ENCODE measurements at regions not wholly inside any gene's neighbourhood (a gene's known extent, or its start where the extent isn't known, plus 50 kb on each side); places are given as distances from the start of the nearest gene placed in this dataset.
"Not testable (repeated sequence)": the region's sequence is repeated elsewhere in the genome, so short reads cannot be mapped to it uniquely, and the experiment has no call there.

DNA sequence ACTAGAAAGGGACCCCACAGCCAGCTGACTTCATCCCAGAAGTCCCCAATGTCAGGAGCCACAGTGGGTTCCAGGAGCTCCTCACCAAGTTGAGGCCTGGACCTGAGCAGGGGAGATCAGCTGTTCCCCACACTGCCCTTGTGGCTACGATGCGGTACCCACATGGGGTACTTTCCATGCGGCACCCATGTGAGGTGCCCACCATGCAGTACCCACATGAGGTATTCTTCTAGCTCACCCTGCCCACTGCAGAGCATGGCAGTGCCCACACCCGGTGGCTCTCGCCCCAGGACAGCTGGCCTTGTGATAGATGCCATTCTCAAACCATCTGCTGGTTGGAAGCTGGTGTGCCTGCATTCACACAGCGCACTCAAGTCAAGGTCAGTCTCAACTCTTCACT, 136.3 kb upstream of the PDE1C start:
- no peak overlapping the region for H3K4me3 ChIP-seq (ENCODE audit: low read depth, low read length)
- TF ChIP-seq, protein P1, sequence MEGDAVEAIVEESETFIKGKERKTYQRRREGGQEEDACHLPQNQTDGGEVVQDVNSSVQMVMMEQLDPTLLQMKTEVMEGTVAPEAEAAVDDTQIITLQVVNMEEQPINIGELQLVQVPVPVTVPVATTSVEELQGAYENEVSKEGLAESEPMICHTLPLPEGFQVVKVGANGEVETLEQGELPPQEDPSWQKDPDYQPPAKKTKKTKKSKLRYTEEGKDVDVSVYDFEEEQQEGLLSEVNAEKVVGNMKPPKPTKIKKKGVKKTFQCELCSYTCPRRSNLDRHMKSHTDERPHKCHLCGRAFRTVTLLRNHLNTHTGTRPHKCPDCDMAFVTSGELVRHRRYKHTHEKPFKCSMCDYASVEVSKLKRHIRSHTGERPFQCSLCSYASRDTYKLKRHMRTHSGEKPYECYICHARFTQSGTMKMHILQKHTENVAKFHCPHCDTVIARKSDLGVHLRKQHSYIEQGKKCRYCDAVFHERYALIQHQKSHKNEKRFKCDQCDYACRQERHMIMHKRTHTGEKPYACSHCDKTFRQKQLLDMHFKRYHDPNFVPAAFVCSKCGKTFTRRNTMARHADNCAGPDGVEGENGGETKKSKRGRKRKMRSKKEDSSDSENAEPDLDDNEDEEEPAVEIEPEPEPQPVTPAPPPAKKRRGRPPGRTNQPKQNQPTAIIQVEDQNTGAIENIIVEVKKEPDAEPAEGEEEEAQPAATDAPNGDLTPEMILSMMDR (conservative IDR thresholded peaks at IDR 0.05; ENCODE audit: low read depth, low read length) = no peak
- DNase-seq (ENCODE audit: low read depth) = no peak

DNA sequence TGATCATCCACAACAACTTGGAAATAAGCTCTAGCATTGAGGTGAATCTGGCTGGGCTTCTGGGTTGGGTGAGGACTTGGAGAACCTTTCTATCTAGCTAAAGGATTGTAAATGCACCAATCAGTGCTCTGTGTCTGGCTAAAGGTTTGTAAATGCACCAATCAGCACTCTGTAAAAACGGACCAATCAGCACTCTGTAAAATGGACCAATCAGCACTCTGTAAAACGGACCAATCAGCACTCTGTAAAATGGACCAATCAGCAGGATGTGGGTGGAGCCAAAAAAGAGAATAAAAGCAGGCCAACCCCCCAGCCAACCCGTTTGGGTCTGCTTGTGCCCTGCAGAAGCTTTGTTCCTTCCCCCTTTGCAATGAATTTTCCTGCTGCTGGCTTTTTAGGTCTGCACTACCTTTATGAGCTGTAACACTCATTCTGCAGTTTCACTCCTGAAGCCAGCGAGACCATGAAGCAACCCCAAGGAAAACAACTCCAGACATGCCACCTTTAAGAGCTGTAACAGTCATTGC, 135.2 kb upstream of the PDE1C start:
- H3K4me3 ChIP-seq (ENCODE audit: low read depth, low read length) = not testable (repeated sequence)

DNA sequence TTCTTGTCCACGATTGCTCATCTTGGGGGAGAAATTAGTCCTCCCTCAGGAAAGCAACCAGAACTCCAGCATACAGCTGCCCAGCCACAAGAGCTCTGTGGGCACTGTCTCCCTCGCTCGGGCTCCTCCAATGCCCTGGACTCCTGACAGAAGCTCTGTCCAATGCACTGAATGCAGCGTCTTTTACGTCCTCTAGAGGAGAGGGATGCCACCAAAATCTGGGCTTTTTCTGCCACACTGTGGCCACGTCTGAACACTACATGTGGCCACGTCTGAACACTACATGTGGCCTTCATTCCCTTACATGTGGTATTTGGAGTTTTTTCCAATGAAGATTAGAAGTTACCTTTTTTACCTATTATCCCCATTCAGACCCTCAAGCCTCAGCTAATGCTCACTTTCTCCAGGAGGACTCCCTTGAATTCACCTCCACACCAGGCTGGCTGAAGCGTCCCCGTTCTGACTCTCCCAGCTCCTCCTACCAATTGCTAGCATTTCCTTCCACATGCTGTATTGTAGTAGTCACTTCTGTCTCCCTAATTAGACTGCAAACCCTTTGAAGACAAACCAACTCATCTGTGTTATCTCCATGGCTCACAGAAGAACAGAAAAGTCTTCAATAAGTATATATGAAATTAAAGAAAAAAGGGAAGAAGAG, 134.3 kb upstream of the PDE1C start:
- no peak overlapping the region for H3K4me3 ChIP-seq (ENCODE audit: low read depth, low read length)
- DNase-seq (ENCODE audit: low read depth) = peak; percentile 78
- TF ChIP-seq, protein P1 (conservative IDR thresholded peaks at IDR 0.05; ENCODE audit: low read depth, low read length) = peak; percentile 73

More for the DNA sequence above, 135.2 kb upstream of the PDE1C start:
- not testable (repeated sequence) for DNase-seq (ENCODE audit: low read depth)

DNA sequence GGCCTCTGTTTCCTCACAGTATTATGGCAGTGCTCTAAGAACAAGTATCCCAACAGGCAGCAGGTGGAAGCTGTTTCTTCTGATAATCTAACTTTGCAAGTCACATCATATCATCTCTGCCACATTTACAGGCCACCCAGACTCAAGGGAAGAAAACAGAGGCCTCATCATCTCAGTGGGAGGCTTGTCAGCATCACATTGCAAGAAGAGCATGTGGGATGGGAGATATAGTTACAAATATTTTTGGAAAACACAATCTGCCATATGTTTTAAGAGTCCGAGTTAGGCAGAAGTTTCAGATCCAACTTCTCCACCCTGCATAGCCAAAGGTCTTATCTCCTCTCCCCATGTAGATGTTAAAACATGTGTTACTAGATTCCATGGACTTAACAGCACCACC, 130.4 kb upstream of the PDE1C start:
- TF ChIP-seq, protein P1 (conservative IDR thresholded peaks at IDR 0.05; ENCODE audit: low read depth, low read length) = no peak
- no peak overlapping the region for H3K4me3 ChIP-seq (ENCODE audit: low read depth, low read length)
- no peak for DNase-seq (ENCODE audit: low read depth)

DNA sequence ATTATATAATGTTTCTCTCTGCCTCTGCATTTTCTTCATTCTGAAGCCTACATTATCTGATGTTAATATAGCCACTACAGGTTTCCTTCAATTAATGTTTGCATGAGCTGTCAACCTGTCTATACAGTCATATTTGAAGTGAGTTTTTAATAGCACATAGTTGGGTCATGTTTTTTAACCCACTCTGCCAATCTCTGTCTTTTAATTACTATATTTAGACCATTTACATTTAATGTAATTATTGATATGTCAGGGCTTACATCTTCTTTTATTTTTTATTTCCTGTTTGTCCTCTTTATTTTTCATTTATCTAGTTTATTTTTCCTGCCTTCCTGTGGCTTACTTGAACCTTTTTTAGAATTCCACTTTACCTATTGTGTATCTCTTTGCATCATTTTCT, 124.3 kb upstream of the PDE1C start:
- no peak overlapping the region for H3K4me3 ChIP-seq (ENCODE audit: low read depth, low read length)
- TF ChIP-seq, protein P1 (conservative IDR thresholded peaks at IDR 0.05; ENCODE audit: low read depth, low read length) = no peak
- no peak for DNase-seq (ENCODE audit: low read depth)

DNA sequence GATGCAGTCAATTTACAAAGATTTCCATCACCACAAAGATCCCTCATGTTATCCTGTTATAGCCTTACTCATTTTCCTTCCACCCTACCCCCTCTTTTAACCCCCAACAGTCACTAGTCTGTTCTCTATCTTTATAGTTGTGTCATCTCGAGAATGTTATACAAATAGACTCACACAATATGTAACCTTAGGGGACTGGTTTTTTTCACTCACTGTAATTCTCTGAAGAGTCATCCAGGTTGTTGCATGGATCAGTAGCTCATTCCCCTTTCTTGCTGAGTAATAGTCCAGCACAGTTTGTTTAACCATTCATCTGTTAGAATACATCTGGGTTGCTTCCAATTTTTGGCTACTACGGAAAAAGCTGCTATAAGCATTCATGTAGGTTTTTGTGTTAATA, 121.1 kb upstream of the PDE1C start:
- no peak for DNase-seq (ENCODE audit: low read depth)
- no peak overlapping the region for H3K4me3 ChIP-seq (ENCODE audit: low read depth, low read length)
- TF ChIP-seq, protein P1 (conservative IDR thresholded peaks at IDR 0.05; ENCODE audit: low read depth, low read length) = no peak

DNA sequence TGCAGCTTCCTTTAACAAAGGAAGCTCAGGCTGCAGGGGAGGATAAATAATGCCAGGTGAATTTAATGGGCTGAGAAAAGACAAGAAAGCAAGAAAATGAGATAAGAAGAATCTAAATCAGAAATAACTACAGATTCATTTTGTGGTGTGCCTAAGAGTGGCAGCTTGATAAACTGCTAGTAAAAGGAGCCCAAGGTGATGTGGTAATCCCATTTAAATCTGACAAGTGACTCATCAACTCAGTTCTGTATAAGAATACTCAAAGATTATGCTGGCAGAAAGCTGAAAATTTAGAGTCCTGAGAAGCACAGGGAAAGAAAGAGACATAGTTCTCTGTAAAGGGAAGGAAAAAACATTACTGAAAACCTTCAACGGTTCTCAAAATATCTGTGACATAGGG, 109.4 kb upstream of the PDE1C start:
- no peak overlapping the region for H3K4me3 ChIP-seq (ENCODE audit: low read depth, low read length)
- TF ChIP-seq, protein P1 (conservative IDR thresholded peaks at IDR 0.05; ENCODE audit: low read depth, low read length) = no peak
- DNase-seq (ENCODE audit: low read depth) = no peak
